ENCODE measurements at regions not wholly inside any gene's neighbourhood (a gene's known extent, or its start where the extent isn't known, plus 50 kb on each side); places are given as distances from the start of the nearest gene placed in this dataset.

GRCh38 chr1:232568906-232569553 is 60.9 kb downstream of the SIPA1L2 start:
- DNase-seq, result no peak
- H3K4me1 ChIP-seq, result no peaks in the 10 kb centered on the region
- no peaks in the 10 kb centered on the region for H3K27me3 ChIP-seq
- H3K27ac ChIP-seq, result no peak overlapping the region
- no peaks in the 10 kb centered on the region for H3K9me3 ChIP-seq
- no peaks in the 10 kb centered on the region for H3K36me3 ChIP-seq
- no peak for TF ChIP-seq POLR2A (IDR thresholded peaks at IDR 0.05)
- no peak for TF ChIP-seq CTCF (IDR thresholded peaks at IDR 0.05)
- H3K4me3 ChIP-seq, result no peak overlapping the region

GRCh38 chr1:232568331-232568852 is 61.5 kb downstream of the SIPA1L2 start:
- DNase-seq, result no peak
- H3K27ac ChIP-seq, result no peak overlapping the region
- H3K9me3 ChIP-seq, result no peaks in the 10 kb centered on the region
- TF ChIP-seq POLR2A (IDR thresholded peaks at IDR 0.05), result no peak
- no peak for TF ChIP-seq CTCF (IDR thresholded peaks at IDR 0.05)
- no peaks in the 10 kb centered on the region for H3K4me1 ChIP-seq
- no peak overlapping the region for H3K4me3 ChIP-seq
- H3K27me3 ChIP-seq, result no peaks in the 10 kb centered on the region
- no peaks in the 10 kb centered on the region for H3K36me3 ChIP-seq

GRCh38 chr1:232566093-232566492 is 63.8 kb downstream of the SIPA1L2 start:
- Histone ChIP-seq H3K36me3 (no peaks in the 10 kb centered on the region), H3K27ac (no peak overlapping the region), H3K9me3 (no peaks in the 10 kb centered on the region), H3K4me3 (no peak overlapping the region), H3K4me1 (no peaks in the 10 kb centered on the region), H3K27me3 (no peaks in the 10 kb centered on the region)
- no peak for DNase-seq
- TF ChIP-seq CTCF (IDR thresholded peaks at IDR 0.05) (no peak), POLR2A (IDR thresholded peaks at IDR 0.05) (no peak)

- Histone ChIP-seq H3K4me3 (no peak overlapping the region), H3K9me3 (no peaks in the 10 kb centered on the region), H3K27me3 (no peaks in the 10 kb centered on the region), H3K27ac (no peak overlapping the region), H3K4me1 (no peaks in the 10 kb centered on the region), H3K36me3 (no peaks in the 10 kb centered on the region)
- no peak for TF ChIP-seq CTCF (IDR thresholded peaks at IDR 0.05)
- TF ChIP-seq POLR2A (IDR thresholded peaks at IDR 0.05), result no peak
- DNase-seq, result no peak
These were observed 67.0 kb downstream of the SIPA1L2 start for GRCh38 chr1:232562855-232563510.

GRCh38 chr1:232561381-232561780 is 68.6 kb downstream of the SIPA1L2 start:
- no peak overlapping the region for H3K27ac ChIP-seq
- peaks cover 0 to 12% (median 0%) of the 10 kb centered on the region in 4 donors for H3K4me1 ChIP-seq
- no peak for TF ChIP-seq CTCF (IDR thresholded peaks at IDR 0.05)
- TF ChIP-seq POLR2A (IDR thresholded peaks at IDR 0.05), result no peak
- no peaks in the 10 kb centered on the region for H3K36me3 ChIP-seq
- no peak for DNase-seq
- H3K9me3 ChIP-seq, result no peaks in the 10 kb centered on the region
- no peak overlapping the region for H3K4me3 ChIP-seq
- no peaks in the 10 kb centered on the region for H3K27me3 ChIP-seq

All from Peyer's patch (tissue), 4 donors.